IPS DF 19.7 (cell line): ENCODE measurements at regions not wholly inside any gene's neighbourhood (a gene's known extent, or its start where the extent isn't known, plus 50 kb on each side); places are given as distances from the start of the nearest gene placed in this dataset.
"Not testable (repeated sequence)": the region's sequence is repeated elsewhere in the genome, so short reads cannot be mapped to it uniquely, and the experiment has no call there.

Experiments used
- DNase-seq: peaks from one replicate; pipeline ENCODE4 v3.0.0-alpha.2; 2013; ENCODE audit warnings: low read depth, low spot score

DNA sequence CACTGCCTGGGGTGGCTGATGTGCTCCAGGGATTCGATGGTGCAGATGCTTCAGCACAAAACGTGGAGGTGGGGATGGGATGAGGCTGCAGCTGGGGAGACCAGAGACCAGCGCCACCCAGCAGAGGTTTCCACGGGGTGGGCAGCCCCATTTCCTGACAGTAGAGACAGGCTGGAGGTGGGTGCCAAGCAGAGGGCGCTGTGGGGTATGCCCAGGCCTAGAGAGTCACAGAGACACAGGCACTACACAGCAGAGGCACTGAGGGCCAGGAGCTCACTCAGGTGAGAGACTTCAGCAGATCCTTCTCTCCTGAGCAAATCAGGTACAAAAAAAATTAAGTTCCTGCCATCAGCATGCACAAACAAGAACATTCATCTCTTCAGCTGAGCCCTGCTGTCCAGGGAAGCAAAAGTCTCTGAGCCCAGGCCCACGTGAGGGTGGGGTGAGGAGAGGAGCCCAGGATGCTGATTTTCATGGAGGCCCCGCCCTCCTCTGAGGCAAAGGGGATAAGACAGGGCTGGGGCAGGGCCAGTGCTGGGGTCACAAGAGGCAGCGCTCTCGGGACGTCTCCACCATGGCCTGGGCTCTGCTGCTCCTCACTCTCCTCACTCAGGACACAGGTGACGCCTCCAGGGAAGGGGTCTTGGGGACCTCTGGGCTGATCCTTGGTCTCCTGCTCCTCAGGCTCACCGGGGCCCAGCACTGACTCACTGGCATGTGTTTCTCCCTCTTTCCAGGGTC is 53.1 kb downstream of the GGTLC2 start:
- no peak for DNase-seq

DNA sequence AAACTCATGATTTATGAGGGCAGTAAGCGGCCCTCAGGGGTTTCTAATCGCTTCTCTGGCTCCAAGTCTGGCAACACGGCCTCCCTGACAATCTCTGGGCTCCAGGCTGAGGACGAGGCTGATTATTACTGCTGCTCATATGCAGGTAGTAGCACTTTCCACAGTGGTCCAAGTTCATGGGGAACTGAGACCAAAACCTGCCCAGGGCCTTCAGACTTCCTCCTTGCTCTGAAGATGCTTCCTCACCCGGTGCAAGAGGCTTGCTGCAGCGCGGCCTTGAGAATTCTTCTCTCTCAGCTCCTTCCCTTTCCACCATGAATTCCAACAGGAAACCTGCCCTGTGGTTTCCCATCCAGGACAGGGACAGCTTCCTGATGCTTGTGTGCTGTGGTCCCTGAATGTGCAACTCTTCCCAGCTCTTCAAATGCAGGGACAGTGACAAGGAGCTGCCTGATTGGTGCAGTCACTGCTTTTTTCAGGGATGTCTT is 53.9 kb downstream of the GGTLC2 start:
- DNase-seq: no peak

DNA sequence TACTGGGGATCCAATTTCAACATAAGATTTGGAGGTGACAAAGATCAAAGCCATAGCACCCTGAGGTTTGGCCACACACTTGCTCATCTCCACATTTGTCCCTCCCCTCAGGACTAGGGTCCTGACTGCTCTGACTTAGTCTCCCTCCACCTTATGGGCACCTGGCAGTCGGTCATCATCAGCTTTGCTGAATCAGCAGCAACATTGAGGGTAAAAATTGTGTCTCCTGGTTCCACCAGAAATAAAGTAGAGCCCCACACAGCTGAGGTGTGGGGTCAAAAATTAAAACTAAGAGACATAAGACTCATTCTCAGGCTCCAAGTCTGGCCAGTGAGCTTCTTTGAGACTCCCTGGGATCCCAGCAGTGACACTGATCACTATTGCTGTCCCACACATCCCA is 56.2 kb downstream of the GGTLC2 start:
- DNase-seq: no peak

GRCh38 chr22:22701557-22701956 is 57.1 kb downstream of the GGTLC2 start:
- DNase-seq: not testable (repeated sequence)

GRCh38 chr22:22702237-22703202 is 58.1 kb downstream of the GGTLC2 start:
- no peak for DNase-seq

DNA sequence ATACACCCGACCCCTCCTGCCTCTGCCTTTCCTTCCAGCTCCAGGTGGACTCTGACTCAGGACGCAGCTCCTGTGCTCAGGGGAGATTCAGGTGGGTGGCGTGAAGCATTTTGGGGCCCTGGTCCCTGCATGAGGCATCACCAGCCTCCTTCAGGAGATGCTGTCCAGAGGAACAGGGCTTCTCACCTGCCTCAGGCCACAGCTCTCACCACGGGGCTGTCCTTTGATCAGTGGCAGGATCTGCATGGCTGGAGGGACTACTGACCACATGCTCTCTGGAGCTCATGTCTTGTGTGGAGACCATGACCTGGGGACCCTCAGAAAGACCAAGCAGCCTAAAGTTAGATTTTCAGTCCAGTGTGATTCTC is 58.8 kb downstream of the GGTLC2 start:
- no peak for DNase-seq

DNA sequence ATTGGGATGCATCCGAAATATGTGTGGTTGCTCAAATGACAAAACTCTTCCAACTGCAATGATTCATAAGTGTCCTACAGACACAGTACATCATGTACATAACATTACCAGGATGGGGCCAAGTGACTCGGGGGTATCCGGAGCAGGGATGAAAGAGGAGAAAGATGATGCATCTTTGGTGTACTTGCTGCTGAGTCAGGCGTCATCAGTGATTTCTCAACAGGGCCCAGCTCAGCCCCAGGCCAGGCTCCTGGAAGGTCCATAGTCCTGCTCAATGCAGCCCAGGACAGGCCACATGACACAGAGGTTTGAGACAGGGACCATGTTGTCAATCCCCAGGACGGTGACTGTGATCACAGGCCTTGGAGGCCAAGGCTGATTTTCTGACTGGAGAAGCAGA is 59.3 kb downstream of the GGTLC2 start:
- DNase-seq: no peak

DNA sequence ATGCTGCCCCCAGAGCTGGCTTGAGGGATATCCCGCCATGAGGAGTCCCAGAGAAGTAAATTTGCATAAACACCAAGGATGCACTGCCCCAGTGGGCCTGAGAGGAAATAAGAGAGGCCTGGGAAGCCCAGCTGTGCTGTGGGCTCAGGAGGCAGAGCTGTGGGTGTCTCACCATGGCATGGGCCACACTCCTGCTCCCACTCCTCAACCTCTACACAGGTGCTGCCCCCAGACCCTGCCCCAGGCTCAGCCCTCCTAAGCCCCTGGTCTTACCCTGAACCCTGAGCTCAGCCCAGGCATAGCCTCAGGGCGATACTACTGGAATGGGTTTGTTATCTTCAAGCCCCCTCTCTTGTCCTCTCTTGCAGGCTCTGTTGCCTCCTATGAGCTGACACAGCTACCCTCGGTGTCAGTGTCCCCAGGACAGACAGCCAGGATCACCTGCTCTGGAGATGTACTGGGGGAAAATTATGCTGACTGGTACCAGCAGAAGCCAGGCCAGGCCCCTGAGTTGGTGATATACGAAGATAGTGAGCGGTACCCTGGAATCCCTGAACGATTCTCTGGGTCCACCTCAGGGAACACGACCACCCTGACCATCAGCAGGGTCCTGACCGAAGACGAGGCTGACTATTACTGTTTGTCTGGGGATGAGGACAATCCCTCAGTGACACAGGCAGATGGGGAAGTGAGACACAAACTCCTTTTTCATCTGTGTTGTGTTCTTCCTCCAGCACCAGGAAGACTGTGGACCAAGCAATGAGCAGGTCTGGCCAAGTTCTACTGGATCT is 59.9 kb downstream of the GGTLC2 start:
- DNase-seq: no peak

GRCh38 chr22:22705328-22706100 is 61.1 kb downstream of the GGTLC2 start:
- no peak for DNase-seq

DNA sequence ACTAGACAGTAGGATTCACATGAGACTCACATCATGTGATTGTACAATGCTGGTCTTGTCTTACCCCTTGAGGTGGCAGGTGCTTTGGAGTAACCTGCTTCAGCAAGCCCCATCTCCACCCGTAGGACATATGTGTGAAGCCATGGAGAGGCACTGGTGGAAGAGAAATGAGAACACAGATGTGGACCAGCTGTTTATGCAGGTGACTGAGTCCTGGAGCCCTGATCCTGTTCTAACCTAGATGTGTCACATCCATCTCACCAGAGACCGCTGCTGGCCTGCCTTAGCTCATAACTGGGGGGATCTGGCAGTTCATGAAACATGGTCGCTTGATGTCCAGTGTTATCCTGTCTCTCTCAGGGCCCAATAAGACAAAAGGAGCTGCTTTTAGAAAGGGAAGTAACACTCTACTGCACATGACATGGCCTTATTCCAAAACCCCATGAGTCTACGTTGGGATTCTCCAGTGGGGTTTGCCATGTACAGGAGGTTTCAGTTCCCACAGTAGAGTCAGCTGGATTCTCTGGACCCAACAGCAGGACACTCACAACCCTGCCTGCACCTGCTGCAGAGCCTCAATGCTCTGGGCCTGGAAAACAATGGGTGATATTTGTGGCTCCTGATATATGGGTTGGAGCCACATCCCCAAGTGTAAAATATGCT is 62.0 kb downstream of the GGTLC2 start:
- no peak for DNase-seq

GRCh38 chr22:22709719-22710445 is 65.5 kb downstream of the GGTLC2 start:
- DNase-seq: no peak

DNA sequence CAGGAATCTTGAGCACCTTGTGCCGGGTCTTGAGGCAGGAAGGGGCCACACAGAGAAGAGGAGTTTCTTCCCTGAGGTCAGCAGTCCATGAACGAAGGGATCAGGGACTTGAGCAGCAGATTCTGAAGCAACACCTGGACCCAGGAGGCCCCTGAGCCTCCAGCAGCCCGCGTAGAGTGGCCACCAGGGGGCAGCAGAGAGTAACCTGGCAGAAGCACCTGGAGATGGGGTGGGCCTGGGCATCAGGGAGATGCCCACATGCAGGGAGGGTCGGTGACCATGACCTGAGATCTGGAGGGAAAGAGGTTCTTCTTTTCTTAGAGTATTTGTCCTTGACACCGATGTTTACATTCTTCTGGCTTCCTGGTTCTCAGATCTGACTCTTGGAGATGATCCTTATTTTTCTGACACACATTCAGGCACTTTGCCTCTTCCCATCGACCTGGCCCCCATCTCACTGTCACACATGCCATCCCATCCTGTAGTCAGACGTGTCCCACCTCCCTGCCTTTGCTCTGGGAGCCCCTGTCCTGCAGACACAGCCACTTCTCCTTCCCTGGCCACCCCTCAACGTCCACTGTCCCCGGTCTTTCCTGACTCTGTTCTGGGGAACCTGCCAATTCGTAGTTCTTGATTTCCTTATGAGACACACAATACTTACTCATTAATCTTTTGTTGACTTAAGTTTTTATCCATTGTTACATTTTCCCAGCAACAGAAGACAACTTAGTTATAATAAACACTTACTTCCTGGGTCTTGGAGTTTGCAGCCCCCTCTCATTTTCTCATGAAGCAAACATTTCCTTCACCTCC is 66.5 kb downstream of the GGTLC2 start:
- no peak for DNase-seq

GRCh38 chr22:22711532-22711913 is 67.1 kb downstream of the GGTLC2 start:
- DNase-seq: no peak

DNA sequence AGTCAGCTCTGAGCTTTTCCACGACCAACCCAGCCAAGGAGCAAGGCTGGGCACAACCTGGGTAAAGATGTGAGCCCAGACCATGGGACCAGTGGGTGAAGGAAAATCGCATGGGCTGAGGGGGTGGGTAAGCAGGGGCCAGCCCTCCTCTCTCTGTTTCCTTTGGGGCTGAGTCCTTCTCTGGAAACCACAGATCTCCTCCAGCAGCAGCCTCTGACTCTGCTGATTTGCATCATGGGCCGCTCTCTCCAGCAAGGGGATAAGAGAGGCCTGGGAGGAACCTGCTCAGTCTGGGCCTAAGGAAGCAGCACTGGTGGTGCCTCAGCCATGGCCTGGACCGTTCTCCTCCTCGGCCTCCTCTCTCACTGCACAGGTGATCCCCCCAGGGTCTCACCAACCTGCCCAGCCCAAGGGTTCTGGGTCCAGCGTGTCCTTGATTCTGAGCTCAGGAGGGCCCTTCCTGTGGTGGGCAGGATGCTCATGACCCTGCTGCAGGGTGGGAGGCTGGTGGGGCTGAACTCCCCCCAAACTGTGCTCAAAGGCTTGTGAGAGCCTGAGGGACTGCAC is 67.8 kb downstream of the GGTLC2 start:
- DNase-seq: no peak

- DNase-seq: no peak
These were observed 68.4 kb downstream of the GGTLC2 start for GRCh38 chr22:22712666-22713365.

DNA sequence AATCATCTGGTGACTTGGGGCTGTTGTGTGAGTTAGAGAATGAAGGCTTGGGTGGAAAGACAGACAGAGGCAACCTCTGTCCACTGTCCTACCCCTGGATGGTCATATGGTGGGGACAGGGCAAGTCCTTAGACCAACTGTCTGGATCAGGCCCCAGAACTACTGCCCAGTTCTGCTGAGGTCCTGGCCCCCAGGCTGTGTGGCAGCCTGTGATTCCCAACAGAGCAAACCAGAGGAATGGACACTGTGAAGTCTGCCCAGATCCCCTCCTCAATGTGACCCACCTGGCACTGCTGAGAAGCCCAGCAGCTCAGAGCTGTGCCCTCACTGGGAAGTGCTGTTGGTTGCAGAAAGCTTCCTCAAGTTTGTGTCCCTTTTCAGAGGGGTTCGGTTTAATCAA is 69.0 kb downstream of the GGTLC2 start:
- DNase-seq: no peak

GRCh38 chr22:22714600-22715335 is 70.4 kb downstream of the GGTLC2 start:
- no peak for DNase-seq
